ENCODE measurements at regions not wholly inside any gene's neighbourhood (a gene's known extent, or its start where the extent isn't known, plus 50 kb on each side); places are given as distances from the start of the nearest gene placed in this dataset.

GRCh38 chr13:58843071-58843470 lies 1211.5 kb downstream of the PCDH17 start:
- no peak for TF ChIP-seq ZNF274 (IDR thresholded peaks at IDR 0.05; ENCODE audit: low read length)
- no peak for TF ChIP-seq ZNF274 (tag by site-specific recombination; IDR thresholded peaks at IDR 0.05; ENCODE audit: borderline replicate concordance)
- TF ChIP-seq ZNF174 (tag by site-specific recombination; IDR thresholded peaks at IDR 0.05): no peak
- no peak for TF ChIP-seq CTCF (tag by site-specific recombination; IDR thresholded peaks at IDR 0.05)
- no peak for TF ChIP-seq PRDM10 (tag by site-specific recombination; IDR thresholded peaks at IDR 0.05)
- TF ChIP-seq ZNF785 (tag by site-specific recombination; IDR thresholded peaks at IDR 0.05): no peak
- no peak for TF ChIP-seq SP2 (tag by site-specific recombination; IDR thresholded peaks at IDR 0.05)
- TF ChIP-seq PRDM4 (tag by site-specific recombination; IDR thresholded peaks at IDR 0.05): no peak
- TF ChIP-seq KLF1 (tag by site-specific recombination; IDR thresholded peaks at IDR 0.05): no peak
- no peak for TF ChIP-seq KLF8 (tag by site-specific recombination; IDR thresholded peaks at IDR 0.05)
- no peak for TF ChIP-seq RBAK (tag by site-specific recombination; IDR thresholded peaks at IDR 0.05)
- TF ChIP-seq ZBTB17 (tag by site-specific recombination; IDR thresholded peaks at IDR 0.05): no peak
- no peak for TF ChIP-seq REPIN1 (tag by site-specific recombination; IDR thresholded peaks at IDR 0.05; ENCODE audit: low read depth)

Data from HEK293 (cell line).